ENCODE measurements at regions not wholly inside any gene's neighbourhood (a gene's known extent, or its start where the extent isn't known, plus 50 kb on each side); places are given as distances from the start of the nearest gene placed in this dataset.
"Not testable (repeated sequence)": the region's sequence is repeated elsewhere in the genome, so short reads cannot be mapped to it uniquely, and the experiment has no call there.

DNA sequence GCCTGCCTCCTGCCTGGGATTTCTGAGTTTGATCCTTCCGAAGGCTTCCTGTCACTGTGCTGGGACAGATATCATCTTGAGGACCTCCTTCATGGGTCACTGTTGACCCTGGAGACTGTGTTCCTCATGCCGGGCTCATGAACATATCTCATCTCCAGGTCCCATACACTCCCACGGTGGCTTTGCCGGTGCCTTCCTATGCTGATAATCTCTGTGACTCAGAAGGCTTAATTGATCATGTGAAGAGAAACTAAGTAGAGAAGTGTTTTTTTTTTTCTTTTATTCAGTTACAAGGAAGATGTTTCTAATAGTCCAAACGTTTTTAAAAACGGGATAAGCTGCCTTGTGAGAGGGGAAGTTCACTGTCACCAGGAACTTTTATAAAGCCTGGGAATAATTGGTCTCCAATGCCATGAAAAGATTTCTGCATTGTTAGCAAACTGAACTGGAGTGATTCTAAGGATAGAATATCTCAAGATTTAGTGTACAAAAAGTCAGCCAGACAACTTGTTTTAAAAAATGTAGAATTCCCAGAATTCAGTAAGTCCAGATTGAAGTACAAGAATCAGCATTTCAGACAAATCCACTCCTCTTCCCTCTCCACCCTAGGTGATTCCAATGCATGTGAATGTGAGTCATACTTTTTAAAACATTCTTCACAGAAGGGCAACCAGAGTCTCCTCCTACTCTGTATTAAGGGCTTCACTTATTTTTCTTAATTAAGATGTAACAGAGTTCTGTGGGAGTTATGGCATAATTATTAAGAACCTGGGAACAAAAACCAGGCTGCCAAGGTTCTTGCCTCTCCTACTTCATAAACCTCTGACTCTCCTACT lies 139.8 kb upstream of the LGR5 start:
- no peak for DNase-seq (ENCODE audit: low spot score)

- DNase-seq (ENCODE audit: low spot score) = no peak
Observed at GRCh38 chr12:71297930-71298329, 140.1 kb upstream of the TSPAN8 start.

- DNase-seq (ENCODE audit: low spot score) = no peak
Observed at GRCh38 chr12:71295953-71296352, 138.2 kb upstream of the TSPAN8 start.

GRCh38 chr12:71291746-71292145 lies 133.9 kb upstream of the TSPAN8 start:
- DNase-seq (ENCODE audit: low spot score) = no peak

DNA sequence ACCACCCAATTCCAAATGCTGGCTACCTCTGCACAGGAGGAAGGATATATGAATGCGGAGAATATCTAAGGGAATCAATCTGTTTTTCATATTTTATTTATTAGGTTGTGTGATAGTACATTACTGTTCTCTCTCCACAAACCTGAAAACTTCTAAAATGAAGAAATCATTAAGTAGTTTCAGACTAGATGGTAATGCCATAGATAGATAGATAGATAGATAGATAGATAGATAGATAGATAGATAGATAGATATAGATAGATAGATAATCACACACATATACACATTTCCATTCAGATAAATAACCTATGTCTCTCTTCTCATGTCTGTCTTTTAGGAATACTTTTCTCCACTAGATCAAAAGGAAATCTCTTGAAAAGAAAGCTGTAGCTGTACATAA lies 126.1 kb upstream of the TSPAN8 start:
- DNase-seq (ENCODE audit: low spot score) = no peak

DNA sequence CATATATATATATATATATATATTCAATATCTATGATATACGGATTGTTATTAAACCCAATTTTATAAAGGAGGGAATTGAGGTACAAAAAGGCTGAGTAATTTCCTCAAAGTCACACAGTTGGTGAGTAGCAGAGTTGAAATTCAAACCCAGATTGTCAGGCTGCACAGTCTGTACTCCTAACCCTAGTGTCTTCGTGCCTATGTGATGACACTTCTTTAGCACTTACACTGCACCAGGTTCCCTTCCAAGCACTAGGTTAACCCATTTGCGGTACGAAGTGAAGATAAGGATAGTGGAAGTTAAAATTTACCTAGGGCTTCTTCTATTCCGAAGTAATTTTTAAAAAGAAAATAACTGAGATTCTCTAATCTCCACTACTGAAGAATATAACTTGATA lies 125.1 kb upstream of the TSPAN8 start:
- DNase-seq (ENCODE audit: low spot score) = no peak

DNA sequence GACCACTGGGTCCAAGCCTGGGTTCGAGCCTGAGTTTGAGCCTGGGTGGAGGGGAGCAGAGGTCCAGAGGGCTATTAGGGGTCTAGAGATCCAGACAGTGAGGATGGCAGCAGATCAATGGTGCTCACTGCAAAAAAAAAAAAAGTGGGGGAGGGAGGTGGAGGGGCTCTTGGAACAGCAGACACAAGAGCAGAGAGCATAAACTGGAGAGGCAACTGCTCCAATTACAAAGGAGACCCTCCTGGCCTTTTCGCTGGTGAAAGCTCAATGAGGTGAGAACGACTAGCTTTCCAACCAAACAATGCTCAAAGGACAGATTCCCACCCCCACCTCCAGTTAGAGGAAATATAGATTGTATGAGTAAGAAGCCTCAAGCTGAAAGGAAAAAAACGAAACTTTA lies 124.2 kb upstream of the TSPAN8 start:
- DNase-seq (ENCODE audit: low spot score) = no peak

DNA sequence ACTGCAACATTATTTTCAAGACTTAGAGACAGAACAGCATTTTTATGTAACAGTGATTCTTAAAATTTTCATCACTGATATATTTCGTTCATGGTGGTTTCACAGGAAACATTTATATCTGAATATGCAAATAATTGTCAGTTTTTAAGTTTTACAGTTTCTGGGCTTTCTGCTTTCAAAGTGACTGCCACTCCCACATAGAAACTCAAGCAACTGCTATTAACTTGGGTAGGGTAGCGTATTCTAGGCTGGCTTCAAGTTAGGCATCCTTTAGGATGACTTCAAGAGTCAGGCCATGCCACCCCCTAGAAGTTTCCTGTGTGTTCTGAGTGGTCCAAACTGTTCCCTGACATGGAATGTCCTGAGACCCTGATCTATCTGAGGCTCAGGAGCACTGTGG lies 123.6 kb upstream of the TSPAN8 start:
- DNase-seq (ENCODE audit: low spot score) = no peak

GRCh38 chr12:71277866-71278265 lies 120.1 kb upstream of the TSPAN8 start:
- DNase-seq (ENCODE audit: low spot score) = no peak

DNA sequence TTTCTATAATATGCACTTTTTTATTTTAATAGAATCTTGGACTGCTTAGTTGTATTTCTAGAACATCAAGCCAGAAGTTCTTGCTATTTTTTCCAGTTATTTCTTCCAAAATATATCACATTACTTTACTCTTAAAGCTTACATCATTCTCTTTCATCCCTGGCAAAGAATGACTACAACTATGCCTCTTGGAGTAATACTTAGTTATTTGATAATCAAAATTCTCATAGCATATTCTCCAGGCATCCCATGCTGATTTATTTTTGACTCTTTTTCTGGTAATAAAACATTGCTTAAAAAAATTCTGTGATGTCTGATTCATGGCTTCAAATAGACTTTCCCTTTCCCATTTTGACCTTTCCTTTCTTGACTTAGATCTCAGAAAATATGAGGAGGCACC lies 118.7 kb upstream of the TSPAN8 start:
- no peak for DNase-seq (ENCODE audit: low spot score)

DNA sequence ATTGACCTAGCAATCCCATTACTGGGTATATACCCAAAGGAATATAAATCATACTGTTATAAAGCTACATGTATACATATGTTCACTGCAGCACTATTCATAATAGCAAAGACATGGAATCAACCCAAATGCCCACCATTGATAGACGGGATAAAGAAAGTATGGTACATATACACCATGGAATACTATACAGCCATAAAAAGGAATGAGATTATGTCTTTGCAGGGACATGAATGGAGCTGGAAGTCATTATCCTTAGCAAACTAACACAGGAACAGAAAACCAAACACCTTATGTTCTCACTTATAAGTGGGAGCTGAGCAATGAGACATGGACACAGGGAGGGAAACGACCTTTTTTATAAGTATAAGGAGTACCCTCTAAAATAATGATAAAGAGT lies 113.0 kb upstream of the TSPAN8 start:
- DNase-seq (ENCODE audit: low spot score) = not testable (repeated sequence)

GRCh38 chr12:71270057-71270456 lies 112.3 kb upstream of the TSPAN8 start:
- no peak for DNase-seq (ENCODE audit: low spot score)

DNA sequence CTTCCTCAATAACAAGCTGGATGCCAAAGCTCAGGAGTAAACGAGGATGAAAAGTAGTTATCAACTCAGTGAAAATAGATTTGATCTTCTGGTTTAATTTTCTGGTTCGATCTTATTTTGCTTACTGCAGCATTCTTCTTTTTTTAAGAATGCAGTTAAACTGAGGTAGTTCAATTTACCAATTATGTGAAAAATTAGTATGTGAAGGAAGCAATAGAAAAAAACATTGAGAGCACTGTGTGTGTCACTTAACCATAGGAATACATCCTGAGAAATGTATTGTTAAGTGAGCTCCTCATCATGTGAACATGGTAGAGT lies 111.4 kb upstream of the TSPAN8 start:
- DNase-seq (ENCODE audit: low spot score) = no peak

- DNase-seq (ENCODE audit: low spot score) = no peak
Observed at GRCh38 chr12:71268598-71269280, 110.9 kb upstream of the TSPAN8 start.

- DNase-seq (ENCODE audit: low spot score) = no peak
Observed at GRCh38 chr12:71266606-71267005, 108.8 kb upstream of the TSPAN8 start.

GRCh38 chr12:71265731-71266130 lies 107.9 kb upstream of the TSPAN8 start:
- not testable (repeated sequence) for DNase-seq (ENCODE audit: low spot score)

GRCh38 chr12:71262466-71262865 lies 104.7 kb upstream of the TSPAN8 start:
- no peak for DNase-seq (ENCODE audit: low spot score)

DNA sequence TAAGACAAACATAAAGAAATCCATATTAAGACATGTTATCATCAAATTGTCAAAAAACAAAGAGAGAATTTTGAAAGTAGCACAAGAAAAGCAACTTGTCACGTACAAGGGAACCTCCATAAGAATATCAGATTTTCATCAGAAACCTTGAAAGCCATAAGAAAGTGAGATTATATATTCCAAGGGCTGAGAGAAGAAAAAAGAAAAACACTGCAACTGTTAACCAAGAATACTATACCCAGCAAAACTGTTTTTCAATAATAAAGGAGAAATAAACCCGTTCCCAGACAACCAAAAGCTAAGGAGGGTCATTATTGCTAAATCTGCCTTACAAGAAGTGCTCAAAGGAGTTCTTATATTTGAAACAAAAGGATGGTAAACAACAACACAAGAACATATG lies 94.7 kb upstream of the TSPAN8 start:
- no peak for DNase-seq (ENCODE audit: low spot score)

- no peak for DNase-seq (ENCODE audit: low spot score)
Observed at GRCh38 chr12:71250166-71250565, 92.4 kb upstream of the TSPAN8 start.

- DNase-seq (ENCODE audit: low spot score) = no peak
Observed at GRCh38 chr12:71243370-71243769, 85.6 kb upstream of the TSPAN8 start.

DNA sequence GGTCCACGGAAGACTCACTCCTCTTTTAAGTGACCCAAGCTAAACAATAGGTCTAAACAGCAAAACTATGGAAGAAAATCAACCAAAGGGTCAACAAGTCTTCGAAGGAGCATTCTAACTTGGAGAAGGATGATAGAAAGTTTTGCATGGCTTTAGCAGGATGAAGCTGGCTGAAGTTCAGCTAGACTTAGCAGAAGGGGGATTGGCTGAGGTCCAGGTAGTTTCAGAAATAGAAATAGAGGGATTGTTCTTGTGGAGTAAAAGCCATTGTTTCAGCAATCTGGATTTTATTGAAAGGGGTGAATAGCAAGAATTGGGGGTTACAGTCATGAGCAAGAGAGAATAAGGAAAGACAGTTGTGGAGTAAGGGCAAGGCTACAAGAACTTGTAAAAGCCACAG lies 84.7 kb upstream of the TSPAN8 start:
- DNase-seq (ENCODE audit: low spot score) = no peak

GRCh38 chr12:71240946-71241345 lies 83.1 kb upstream of the TSPAN8 start:
- DNase-seq (ENCODE audit: low spot score) = no peak

- DNase-seq (ENCODE audit: low spot score) = no peak
Observed at GRCh38 chr12:71239731-71240130, 81.9 kb upstream of the TSPAN8 start.

DNA sequence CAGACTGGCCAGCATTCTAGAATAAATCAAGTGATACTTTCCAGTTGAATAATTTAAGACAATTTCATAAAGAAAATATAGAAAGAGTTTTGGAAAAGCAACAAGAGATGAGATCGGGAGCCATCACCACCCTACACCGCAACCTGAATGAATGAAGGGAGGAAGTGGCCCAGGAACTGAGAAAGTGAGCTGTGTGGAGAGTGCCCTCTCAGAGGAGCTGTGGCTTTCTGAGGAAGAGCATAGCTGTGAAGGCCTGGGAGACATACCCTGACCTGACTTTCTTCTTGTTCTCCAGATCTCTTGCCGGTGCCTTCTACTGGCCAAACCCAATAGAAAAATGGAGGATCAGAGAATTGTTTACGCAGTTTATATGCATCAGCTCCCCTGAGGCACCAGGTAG lies 79.3 kb upstream of the TSPAN8 start:
- DNase-seq (ENCODE audit: low spot score) = no peak
